Thyroid gland (tissue), 4 donors: ENCODE measurements at regions not wholly inside any gene's neighbourhood (a gene's known extent, or its start where the extent isn't known, plus 50 kb on each side); places are given as distances from the start of the nearest gene placed in this dataset.
A peak's percentile ranks its signal among the peaks of the same experiment; 100 is the strongest.
"Not testable (repeated sequence)": the region's sequence is repeated elsewhere in the genome, so short reads cannot be mapped to it uniquely, and the experiment has no call there.

Experiments used
- DNase-seq, 2 donors: peaks; one replicate each; pipeline ENCODE4 v3.0.0-alpha.2; 2019
- H3K27ac ChIP-seq, 3 donors: fragments of 200-600 bp; sonication (generic); 1 replicate in 2 of 3; 2 replicates in 1 of 3; pipeline ENCODE4 v1.5.1; 2016 to 2019; ENCODE audit warnings: mild to moderate bottlenecking in 1 of 3, moderate library complexity in 1 of 3
- H3K27me3 ChIP-seq: fragments of 200-600 bp; sonication (generic); one replicate; pipeline ENCODE4 v1.5.1; 2019
- H3K36me3 ChIP-seq, 2 donors: fragments of 200-600 bp; sonication (generic); one replicate each; pipeline ENCODE4 v1.5.1; 2016 to 2019
- H3K4me1 ChIP-seq, 2 donors: fragments of 200-600 bp; sonication (generic); one replicate each; pipeline ENCODE4 v1.5.1; 2017 to 2019
- H3K4me3 ChIP-seq, 3 donors: fragments of 200-600 bp; sonication (generic); replicated peaks in 1 of 3; 1 replicate in 2 of 3; 2 replicates in 1 of 3; pipeline ENCODE4 v1.5.1; 2016; ENCODE audit warnings: mild to moderate bottlenecking in 1 of 3
- H3K9me3 ChIP-seq: fragments of 200-600 bp; sonication (generic); one replicate; pipeline ENCODE4 v1.5.1; 2017
- POLR2A ChIP-seq, 2 donors: fragments of 450-650 bp; IDR thresholded peaks; one replicate each; pipeline ENCODE4 v1.6.1; 2017; ENCODE audit warnings: antibody characterized with exemption in 2 of 2, mild to moderate bottlenecking in 2 of 2, moderate library complexity in 1 of 2
- WGBS, 2 donors: methylation state at CpG; one replicate each; pipeline ENCODE4 v1.1.5; 2017; 5-methylcytosine and 5-hydroxymethylcytosine counted together
- intact Hi-C: fragments of 100-400 bp; cut with DNase I; formaldehyde crosslinking; loops from one replicate; pipeline ENCODE4 v1.15.1; 2023
- TF ChIP-seq, protein P1 (sequence below), 6 experiments: fragments of 200-600 bp in 3 of 6; fragments of 450-650 bp in 3 of 6; sonication (generic) in 3 of 6; IDR thresholded peaks; one replicate each; pipeline ENCODE4 v1.5.1; 2016 to 2019; ENCODE audit warnings: antibody characterized with exemption in 6 of 6, mild to moderate bottlenecking in 2 of 6, inconsistent platforms in 1 of 6, moderate library complexity in 1 of 6

DNA sequence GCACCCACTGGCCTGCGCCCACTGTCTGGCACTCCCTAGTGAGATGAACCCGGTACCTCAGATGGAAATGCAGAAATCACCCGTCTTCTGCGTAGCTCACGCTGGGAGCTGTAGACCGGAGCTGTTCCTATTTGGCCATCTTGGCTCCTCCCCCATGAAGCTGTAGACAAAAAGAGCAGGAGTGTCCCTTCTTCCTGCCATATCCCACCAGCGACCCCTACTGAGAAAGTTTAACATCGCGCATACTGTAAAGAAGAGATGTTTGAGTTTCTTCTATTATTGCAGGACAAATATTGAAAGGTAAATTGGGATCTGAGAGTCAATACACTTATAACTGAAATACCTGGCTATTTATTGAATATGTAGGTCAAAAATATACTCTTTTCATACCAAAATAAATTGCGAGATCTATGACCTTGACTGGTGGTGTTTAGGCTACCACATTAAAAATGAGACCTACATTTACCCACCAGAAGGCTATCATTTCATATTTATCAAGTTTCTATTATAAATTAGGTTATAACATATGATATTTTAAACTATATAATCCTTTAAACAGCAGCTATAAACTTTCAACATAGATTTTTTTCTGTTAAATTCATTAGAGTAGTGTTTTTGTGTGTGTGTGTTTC lies 586.3 kb downstream of the HTR1B start:
- DNase-seq = peak; percentile 17 to 26
- TF ChIP-seq, protein P1, sequence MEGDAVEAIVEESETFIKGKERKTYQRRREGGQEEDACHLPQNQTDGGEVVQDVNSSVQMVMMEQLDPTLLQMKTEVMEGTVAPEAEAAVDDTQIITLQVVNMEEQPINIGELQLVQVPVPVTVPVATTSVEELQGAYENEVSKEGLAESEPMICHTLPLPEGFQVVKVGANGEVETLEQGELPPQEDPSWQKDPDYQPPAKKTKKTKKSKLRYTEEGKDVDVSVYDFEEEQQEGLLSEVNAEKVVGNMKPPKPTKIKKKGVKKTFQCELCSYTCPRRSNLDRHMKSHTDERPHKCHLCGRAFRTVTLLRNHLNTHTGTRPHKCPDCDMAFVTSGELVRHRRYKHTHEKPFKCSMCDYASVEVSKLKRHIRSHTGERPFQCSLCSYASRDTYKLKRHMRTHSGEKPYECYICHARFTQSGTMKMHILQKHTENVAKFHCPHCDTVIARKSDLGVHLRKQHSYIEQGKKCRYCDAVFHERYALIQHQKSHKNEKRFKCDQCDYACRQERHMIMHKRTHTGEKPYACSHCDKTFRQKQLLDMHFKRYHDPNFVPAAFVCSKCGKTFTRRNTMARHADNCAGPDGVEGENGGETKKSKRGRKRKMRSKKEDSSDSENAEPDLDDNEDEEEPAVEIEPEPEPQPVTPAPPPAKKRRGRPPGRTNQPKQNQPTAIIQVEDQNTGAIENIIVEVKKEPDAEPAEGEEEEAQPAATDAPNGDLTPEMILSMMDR (IDR thresholded peaks at IDR 0.05) = peak in 4 of 6 experiments; percentile 22 to 41 (median 34)
- no peak for TF ChIP-seq POLR2A (IDR thresholded peaks at IDR 0.05)
- Histone ChIP-seq H3K27ac (no peak overlapping the region), H3K4me3 (no peak overlapping the region), H3K27me3 (no peaks in the 10 kb centered on the region), H3K9me3 (no peaks in the 10 kb centered on the region), H3K36me3 (no peaks in the 10 kb centered on the region), H3K4me1 (no peaks in the 10 kb centered on the region)
- intact Hi-C loops = no loop called here
- WGBS, 2 donors = 42 to 68% methylated on average over 7 to 8 of the region's 10 CpGs

DNA sequence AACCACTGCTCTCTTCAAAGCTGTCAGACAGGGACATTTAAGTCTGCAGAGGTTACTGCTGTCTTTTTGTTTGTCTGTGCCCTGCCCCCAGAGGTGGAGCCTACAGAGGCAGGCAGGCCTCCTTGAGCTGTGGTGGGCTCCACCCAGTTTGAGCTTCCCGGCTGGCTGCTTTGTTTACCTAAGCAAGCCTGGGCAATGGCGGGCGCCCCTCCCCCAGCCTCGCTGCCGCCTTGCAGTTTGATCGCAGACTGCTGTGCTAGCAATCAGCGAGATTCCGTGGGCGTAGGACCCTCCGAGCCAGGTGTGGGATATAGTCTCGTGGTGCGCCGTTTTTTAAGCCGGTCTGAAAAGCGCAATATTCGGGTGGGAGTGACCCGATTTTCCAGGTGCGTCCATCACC lies 586.9 kb downstream of the HTR1B start:
- H3K9me3 ChIP-seq, H3K36me3 ChIP-seq, H3K27ac ChIP-seq, H3K4me3 ChIP-seq, H3K27me3 ChIP-seq, H3K4me1 ChIP-seq, intact Hi-C loops: not testable (repeated sequence)
- 86% methylated on average over 9 of the region's 18 CpGs; no CpG with 5 or more reads in 1 of the 2 donors for WGBS, 2 donors
- DNase-seq = peak in 1 of 2 donors; percentile 2

DNA sequence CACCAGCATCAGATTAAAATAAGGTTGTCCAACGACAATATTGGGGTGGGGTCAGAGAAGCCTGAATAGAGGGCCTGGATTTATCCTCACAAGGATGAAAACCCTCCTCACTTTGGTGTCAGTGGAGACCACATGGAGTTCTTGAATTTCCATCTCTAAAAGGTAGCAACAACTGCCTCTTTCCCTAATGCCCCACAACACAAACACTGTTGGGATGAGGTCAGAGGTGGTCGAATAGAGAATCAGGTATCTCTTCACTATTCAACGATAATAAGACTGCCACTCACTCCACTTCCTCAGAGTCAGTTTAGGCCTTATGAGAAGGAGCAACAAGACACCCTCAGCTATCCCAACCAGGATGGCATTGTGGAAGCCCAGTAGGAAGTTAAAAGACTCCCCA lies 596.1 kb downstream of the HTR1B start:
- Histone ChIP-seq H3K27me3 (no peaks in the 10 kb centered on the region), H3K36me3 (no peaks in the 10 kb centered on the region), H3K27ac (no peak overlapping the region), H3K9me3 (no peaks in the 10 kb centered on the region), H3K4me3 (no peak overlapping the region), H3K4me1 (no peaks in the 10 kb centered on the region)
- intact Hi-C loops = no loop called here
- 51 to 79% methylated on average over 3 of the region's 3 CpGs for WGBS, 2 donors
- no peak for DNase-seq
- TF ChIP-seq POLR2A (IDR thresholded peaks at IDR 0.05) = no peak
- TF ChIP-seq, protein P1 (IDR thresholded peaks at IDR 0.05) = no peak

DNA sequence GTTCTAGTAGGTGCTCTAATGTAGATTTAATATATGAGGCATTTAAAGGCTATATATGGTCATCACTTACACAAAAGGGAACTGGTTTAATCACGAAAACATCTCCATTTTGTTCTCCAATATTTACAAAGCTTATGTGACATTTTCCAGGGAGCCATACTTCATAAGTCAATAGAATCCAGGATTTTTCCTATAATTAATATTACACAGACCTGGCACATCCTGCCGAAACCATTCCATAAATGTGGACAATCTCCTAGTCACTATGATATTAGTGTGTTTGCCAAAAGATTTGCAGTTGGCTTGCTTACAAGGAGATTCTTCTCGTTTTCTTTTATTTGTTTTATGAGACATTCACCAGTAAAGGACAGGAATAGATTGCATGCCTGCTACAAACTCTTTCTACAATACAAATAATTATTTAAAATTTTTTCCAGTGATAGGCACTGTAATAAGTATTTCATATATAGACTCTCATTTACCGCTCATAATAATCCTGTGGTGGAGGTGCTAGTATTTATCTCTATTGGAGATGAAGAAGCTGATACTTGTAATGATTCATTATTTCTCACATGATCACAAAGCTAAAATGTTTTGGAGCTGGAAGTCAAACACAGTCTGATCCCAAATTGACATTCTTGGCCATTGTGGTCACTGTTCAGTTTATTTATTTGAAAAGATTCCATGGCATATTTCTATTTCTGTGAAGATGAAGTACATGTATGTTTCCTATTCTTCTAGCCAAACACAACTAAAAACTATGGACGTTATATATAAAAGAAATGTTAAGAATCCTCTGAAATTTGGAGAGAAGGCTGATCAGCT lies 597.0 kb downstream of the HTR1B start:
- WGBS, 2 donors = 74 to 80% methylated on average over 5 of the region's 5 CpGs
- Histone ChIP-seq H3K27me3 (no peaks in the 10 kb centered on the region), H3K4me3 (no peak overlapping the region), H3K4me1 (no peaks in the 10 kb centered on the region), H3K9me3 (no peaks in the 10 kb centered on the region), H3K36me3 (no peaks in the 10 kb centered on the region), H3K27ac (no peak overlapping the region)
- no peak for TF ChIP-seq POLR2A (IDR thresholded peaks at IDR 0.05)
- TF ChIP-seq, protein P1 (IDR thresholded peaks at IDR 0.05) = no peak
- no peak for DNase-seq
- intact Hi-C loops = no loop called here

DNA sequence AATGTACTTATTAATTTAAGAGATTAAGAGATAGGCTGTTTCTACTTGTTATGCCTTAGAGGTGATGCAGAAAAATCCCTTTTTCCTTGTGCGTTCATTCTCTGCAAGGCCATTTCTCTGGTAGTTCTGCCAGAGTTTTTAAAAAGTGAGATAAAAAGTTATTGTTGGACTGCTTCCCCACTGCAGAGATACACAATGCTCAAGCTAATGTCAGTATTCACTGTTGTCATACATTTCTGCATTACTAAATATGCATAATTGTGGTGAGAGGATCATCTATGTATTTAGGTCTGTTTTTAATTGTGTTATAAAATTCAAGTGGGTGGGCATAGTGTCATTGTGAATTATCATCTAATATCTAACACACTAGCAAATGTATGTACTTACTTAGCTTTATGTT lies 600.4 kb downstream of the HTR1B start:
- WGBS, 2 donors = 0 to 85% methylated on average over 1 of the region's 1 CpG
- no peak overlapping the region for H3K4me3 ChIP-seq
- H3K4me1 ChIP-seq = no peaks in the 10 kb centered on the region
- H3K9me3 ChIP-seq = no peaks in the 10 kb centered on the region
- DNase-seq = no peak
- H3K27ac ChIP-seq = no peak overlapping the region
- H3K36me3 ChIP-seq = no peaks in the 10 kb centered on the region
- intact Hi-C loops = no loop called here
- TF ChIP-seq, protein P1 (IDR thresholded peaks at IDR 0.05) = no peak
- no peak for TF ChIP-seq POLR2A (IDR thresholded peaks at IDR 0.05)
- no peaks in the 10 kb centered on the region for H3K27me3 ChIP-seq
